PC-3 (cell line): ENCODE measurements at regions not wholly inside any gene's neighbourhood (a gene's known extent, or its start where the extent isn't known, plus 50 kb on each side); places are given as distances from the start of the nearest gene placed in this dataset.

Source experiments
- CTCF ChIP-seq: fragments of 300-600 bp; sonication (generic); conservative IDR thresholded peaks from 2 replicates; pipeline ENCODE4 v1.5.1; 2017; ENCODE audit warnings: antibody characterized with exemption, low read depth, mild to moderate bottlenecking, low read length
- EZH2 ChIP-seq: fragments of 300-600 bp; sonication (generic); IDR thresholded peaks from one replicate; pipeline ENCODE4 v1.6.1; 2017; ENCODE audit warnings: antibody characterized with exemption, mild to moderate bottlenecking, low read length; ENCODE audit not compliant: unreplicated experiment
- EZH2phosphoT487 ChIP-seq: fragments of 300-600 bp; sonication (generic); IDR thresholded peaks from 2 replicates; pipeline ENCODE4 v1.6.1; 2018; ENCODE audit warnings: mild to moderate bottlenecking, antibody characterized with exemption, low read length, borderline replicate concordance

- TF ChIP-seq EZH2, result no peak
- TF ChIP-seq CTCF, result no peak
- TF ChIP-seq EZH2phosphoT487, result no peak
Observed at GRCh38 chr7:155938129-155938528, 125.9 kb upstream of the SHH start.
